GM18870 (cell line): ENCODE measurements at regions not wholly inside any gene's neighbourhood (a gene's known extent, or its start where the extent isn't known, plus 50 kb on each side); places are given as distances from the start of the nearest gene placed in this dataset.
"Not testable (repeated sequence)": the region's sequence is repeated elsewhere in the genome, so short reads cannot be mapped to it uniquely, and the experiment has no call there.

Experiments used
- ATAC-seq: cut with Tn5 transposase; IDR thresholded peaks from one replicate; pipeline ENCODE4 v1.9.1; 2021; ENCODE audit warnings: moderate library complexity; ENCODE audit not compliant: unreplicated experiment

GRCh38 chr18:10114717-10115463, 201.1 kb downstream of the VAPA start:
- no peak for ATAC-seq

GRCh38 chr18:10116574-10116973, 202.8 kb downstream of the VAPA start:
- no peak for ATAC-seq

GRCh38 chr18:10119528-10119927, 205.7 kb downstream of the VAPA start:
- no peak for ATAC-seq

DNA sequence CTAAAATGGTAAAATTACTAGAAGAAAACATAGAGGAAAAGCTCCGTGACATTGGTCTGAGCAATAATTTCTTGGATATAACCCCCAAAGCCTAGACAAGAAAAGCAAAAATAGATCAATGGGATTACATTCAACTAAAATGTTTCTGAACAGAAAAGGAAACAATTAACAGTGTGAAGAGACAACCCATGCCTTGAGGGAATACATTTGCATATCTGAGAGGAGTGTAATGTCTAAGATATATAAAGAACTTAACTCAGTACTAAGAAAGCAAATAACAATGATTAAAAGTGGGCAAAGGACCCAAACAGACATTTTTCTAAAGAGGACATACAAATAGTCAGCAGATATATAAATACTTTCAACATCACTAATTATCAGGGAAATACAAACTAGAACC, 206.2 kb downstream of the VAPA start:
- no peak for ATAC-seq

- ATAC-seq = no peak
Observed at GRCh38 chr18:10120622-10121021, 206.8 kb downstream of the VAPA start.

DNA sequence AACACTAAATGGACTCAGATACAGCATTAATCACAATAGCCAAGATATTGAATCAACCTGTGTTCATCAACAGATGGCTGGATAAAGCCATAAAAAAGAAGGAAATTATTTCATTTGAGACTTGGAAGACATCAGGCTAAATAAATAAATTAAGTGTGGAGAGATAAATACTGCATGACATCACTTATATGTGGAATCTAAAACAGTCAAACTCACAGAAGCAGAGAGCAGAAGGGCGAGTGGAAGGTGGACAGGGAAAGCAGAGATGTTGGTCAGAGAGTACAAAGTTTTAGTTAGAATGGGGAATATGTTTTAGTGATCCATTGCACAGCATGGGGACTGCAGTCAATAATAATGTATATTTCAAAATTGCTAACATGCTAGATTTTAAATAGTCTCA, 207.2 kb downstream of the VAPA start:
- ATAC-seq = no peak

DNA sequence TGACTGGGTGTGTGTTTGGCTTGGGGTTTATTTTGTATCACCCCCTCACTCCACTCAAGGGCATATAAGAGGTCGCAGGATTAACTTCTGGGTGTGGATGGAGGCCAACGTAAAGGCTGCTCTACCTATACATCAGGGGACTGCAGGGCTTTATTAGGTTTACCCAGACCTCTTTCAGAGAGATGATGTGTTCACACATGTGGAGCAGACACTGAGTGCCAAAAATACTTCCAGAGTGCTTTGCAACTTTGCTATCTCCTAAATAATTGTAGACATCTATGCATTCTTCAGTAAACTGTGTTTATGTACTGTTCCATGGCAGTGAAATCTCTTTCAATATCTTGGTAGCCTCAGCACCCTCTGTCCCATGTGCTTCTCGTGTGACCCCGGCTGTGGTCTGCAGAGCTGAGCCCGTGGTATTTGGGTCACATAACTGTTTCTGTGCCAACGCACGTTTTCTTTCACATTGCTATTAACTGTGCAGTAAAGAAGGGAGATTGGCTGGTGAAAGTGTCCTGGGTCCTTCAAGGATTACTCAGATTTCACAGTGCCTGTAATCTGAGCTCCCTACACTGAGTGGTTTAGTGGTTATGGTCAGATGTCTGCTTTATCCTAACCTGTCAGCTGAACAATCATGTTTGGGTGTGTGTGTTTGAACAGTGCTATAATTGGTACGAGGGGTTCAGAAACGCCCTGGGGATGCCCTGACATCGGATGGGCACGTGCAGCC, 208.1 kb downstream of the VAPA start:
- no peak for ATAC-seq

- ATAC-seq = no peak
Observed at GRCh38 chr18:10122988-10123950, 209.5 kb downstream of the VAPA start.

DNA sequence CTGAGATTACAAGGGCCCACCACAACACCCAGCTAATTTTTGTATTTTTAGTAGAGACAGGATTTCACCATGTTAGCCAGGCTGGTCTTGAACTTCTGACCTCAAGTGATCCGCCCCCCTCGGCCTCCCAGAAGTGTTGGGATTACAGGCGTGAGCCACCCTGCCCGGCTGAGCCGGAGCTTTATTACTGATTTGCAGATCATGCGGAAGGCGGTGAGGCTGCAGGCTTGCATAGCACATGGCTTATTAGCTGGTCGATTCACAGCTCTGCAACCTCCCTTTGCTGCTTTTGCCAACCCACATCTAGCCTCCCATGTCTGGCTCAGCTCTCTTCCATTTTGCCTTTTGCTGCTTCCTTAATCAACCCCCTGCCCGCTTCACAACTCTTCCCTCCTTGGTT, 210.3 kb downstream of the VAPA start:
- ATAC-seq = no peak

GRCh38 chr18:10124557-10124956, 210.7 kb downstream of the VAPA start:
- no peak for ATAC-seq

DNA sequence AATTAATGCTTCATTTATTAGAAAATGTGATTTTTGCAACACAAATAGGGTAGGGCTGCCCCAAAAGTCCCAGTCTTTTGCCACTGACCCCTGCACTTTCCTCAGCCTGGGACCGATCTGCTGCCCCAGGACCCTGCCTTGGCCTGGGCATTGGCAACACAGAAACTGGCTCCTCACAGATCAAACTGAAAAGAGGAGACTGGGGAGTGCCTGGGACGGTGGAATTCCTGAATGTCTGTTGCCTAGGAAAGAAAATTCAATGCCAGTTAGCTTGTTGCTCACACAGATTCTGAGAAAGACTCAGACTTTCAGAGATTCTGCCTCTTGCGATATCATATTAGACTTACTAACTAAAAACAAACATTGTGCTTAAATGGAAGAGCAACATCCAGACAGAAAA, 211.2 kb downstream of the VAPA start:
- ATAC-seq = no peak

- ATAC-seq = no peak
Observed at GRCh38 chr18:10127729-10128128, 213.9 kb downstream of the VAPA start.

DNA sequence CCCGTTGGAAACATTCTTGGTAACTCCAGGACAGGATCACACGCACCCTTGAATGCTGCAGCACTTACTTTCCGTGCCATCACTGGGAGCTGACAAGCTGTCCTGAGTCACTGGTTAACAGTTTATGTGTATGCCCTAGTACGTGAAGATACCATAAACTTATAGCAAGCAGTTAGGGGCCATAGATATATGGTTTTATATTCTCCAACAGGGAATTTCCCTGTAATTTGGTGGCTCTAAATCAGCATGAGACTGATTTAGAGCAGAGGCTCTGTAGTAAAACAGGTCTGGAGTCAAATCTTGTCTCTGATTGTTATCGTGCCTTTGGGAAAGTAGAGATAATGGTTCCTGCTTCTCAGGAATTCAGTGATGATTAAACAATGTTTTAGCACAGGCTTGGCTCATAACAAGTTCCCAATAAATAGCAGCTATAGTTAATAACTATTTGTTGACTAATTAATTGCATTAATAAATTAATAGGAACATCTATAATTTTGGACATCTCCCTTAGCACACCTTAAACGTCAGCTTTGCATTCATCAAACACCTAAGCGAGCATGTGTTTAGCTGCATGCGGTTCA, 215.2 kb downstream of the VAPA start:
- no peak for ATAC-seq

DNA sequence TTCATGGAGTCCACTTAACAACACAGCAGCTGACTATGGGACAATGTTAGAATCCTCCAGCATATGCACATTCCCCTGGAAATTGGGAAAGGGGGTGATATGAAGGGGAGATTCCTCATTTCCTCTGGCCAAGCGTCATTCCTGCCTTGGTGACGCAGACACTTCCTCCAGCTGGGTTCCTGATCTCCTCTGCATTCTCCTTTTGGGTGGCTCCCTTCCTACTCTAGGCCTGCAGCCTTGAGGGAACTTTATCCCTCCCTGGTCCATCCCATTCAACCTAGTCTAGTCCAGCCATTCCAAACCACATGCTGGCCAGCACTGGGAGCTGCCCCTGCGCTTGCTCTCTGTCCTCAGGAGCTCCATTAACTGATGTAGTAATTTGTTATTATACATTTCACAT, 216.8 kb downstream of the VAPA start:
- no peak for ATAC-seq

GRCh38 chr18:10131081-10131459, 217.3 kb downstream of the VAPA start:
- ATAC-seq = no peak

DNA sequence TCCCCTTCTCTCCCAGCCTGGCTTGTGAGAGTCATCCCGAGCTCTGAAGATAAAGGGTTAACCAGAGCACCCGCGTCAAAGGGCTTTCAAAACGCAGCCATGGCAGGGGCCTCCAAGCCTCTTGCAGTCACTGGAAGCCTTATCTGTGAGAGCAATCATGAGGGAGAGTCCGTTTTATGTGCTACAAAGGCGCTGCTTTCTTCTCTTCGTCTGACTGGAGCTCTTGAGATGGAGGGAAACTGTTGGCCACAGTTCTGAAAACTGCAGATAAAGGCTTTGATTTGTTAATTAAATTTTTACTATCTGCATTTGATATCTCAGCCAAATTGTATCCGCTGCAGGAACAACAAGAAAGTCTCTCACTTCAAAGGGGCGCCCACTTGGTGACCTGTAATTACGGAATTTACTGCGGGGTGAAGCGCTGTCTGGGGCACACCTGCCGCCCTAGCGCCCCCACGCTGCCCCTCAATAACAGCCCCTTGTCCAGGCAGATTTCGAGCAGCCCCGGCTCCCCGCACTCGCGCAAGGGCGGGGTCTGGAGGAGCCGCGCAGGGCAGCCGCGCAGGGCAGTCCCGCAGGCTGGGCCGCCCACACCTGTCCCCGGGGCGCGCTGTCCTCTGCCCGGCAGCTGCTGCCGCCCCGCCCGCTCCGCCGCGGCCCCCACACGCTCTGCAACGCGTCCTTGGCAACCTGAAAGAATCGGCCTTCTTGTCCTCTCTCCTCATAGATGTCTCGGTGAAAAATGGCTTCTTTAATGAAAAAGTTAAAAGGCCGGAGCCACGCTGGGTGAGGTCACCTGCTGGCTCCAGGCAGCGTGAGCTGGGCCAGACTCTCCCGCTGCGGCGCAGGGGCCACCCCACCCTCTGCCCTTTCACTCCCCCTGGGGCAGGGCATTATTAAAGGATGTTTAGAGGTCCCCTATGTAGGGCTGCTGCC, 217.9 kb downstream of the VAPA start:
- ATAC-seq = no peak

GRCh38 chr18:10133516-10133915, 219.7 kb downstream of the VAPA start:
- ATAC-seq = no peak

DNA sequence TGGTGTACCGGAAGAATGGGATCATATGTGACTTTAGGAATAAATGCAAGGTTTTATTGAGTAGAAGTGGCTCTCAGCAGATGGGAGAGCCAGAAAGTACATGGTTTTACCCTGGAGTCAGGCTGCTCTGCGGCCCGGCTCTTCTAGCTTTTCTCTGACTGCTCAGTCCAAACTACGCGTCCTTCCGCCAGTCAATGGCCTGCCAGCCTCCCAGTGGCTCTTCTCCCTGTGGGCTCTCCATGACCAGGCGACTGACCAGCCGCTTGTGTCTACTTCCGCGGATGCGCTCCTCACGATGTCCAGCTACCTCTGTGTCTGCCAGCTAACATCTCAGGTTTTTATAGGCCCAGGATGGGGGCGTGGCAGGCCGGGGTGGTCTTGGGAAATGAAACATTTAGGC, 220.4 kb downstream of the VAPA start:
- no peak for ATAC-seq

- ATAC-seq = not testable (repeated sequence)
Observed at GRCh38 chr18:10134749-10135148, 220.9 kb downstream of the VAPA start.

- ATAC-seq = no peak
Observed at GRCh38 chr18:10135302-10135926, 221.6 kb downstream of the VAPA start.
